Keratinocyte (primary cell): ENCODE measurements at regions not wholly inside any gene's neighbourhood (a gene's known extent, or its start where the extent isn't known, plus 50 kb on each side); places are given as distances from the start of the nearest gene placed in this dataset.

Experiments used
- DNase-seq: peaks from one replicate; pipeline ENCODE4 v3.0.0-alpha.2; 2011; ENCODE audit warnings: low read depth, missing footprints, low spot score
- FAIRE-seq: peaks from 2 replicates; lab custom pipeline; 2011; peaks lifted over from hg19 to GRCh38; lab: Jason Lieb, UNC
- H2AFZ ChIP-seq: 2 replicates; pipeline ENCODE4 v1.6.0; 2012; ENCODE audit warnings: low read length, control low read depth, inconsistent platforms; ENCODE audit not compliant: control insufficient read depth
- H3K27ac ChIP-seq: 2 replicates; pipeline ENCODE4 v1.5.1; 2011; ENCODE audit warnings: low read length; ENCODE audit not compliant: control insufficient read depth, insufficient read depth
- H3K27me3 ChIP-seq: 3 replicates; pipeline ENCODE4 v1.6.0; 2011; ENCODE audit warnings: low read length; ENCODE audit not compliant: control insufficient read depth, insufficient read depth; ENCODE audit errors: extremely low read depth
- H3K36me3 ChIP-seq, 2 experiments: 2 replicates in 1 of 2; 3 replicates in 1 of 2; pipeline ENCODE4 v1.5.1; 2011; ENCODE audit warnings: low read length in 2 of 2, mild to moderate bottlenecking in 1 of 2; ENCODE audit not compliant: control insufficient read depth in 2 of 2, insufficient read depth in 2 of 2; ENCODE audit errors: extremely low read depth in 1 of 2
- H3K4me1 ChIP-seq: 3 replicates; pipeline ENCODE4 v1.5.1; 2011; ENCODE audit warnings: low read length; ENCODE audit not compliant: control insufficient read depth, insufficient read depth; ENCODE audit errors: extremely low read depth
- H3K4me2 ChIP-seq: 3 replicates; pipeline ENCODE4 v1.6.0; 2011; ENCODE audit warnings: low read depth, low read length; ENCODE audit not compliant: control insufficient read depth, insufficient read depth; ENCODE audit errors: extremely low read depth
- H3K4me3 ChIP-seq, 3 experiments: fragments of 200-600 bp in 1 of 3; sonication (generic) in 1 of 3; 2 replicates in 2 of 3; 3 replicates in 1 of 3; pipeline ENCODE4 v1.5.1; 2011 to 2016; ENCODE audit warnings: low read length in 3 of 3, mild to moderate bottlenecking in 3 of 3, control low read depth in 2 of 3, inconsistent platforms in 1 of 3, low read depth in 1 of 3, mixed read lengths in 1 of 3, mixed run types in 1 of 3, moderate library complexity in 1 of 3; ENCODE audit not compliant: control insufficient read depth in 2 of 3, insufficient read depth in 2 of 3; ENCODE audit errors: extremely low read depth in 1 of 3
- H3K79me2 ChIP-seq: 2 replicates; pipeline ENCODE4 v1.6.0; 2012; ENCODE audit warnings: low read length; ENCODE audit not compliant: control insufficient read depth, insufficient read depth
- H3K9ac ChIP-seq: 3 replicates; pipeline ENCODE4 v1.6.0; 2011; ENCODE audit warnings: low read length; ENCODE audit not compliant: control insufficient read depth, insufficient read depth; ENCODE audit errors: extremely low read depth
- H3K9me1 ChIP-seq: 3 replicates; pipeline ENCODE4 v1.6.0; 2011; ENCODE audit warnings: low read length; ENCODE audit not compliant: control insufficient read depth, insufficient read depth; ENCODE audit errors: extremely low read depth
- H3K9me3 ChIP-seq: 2 replicates; pipeline ENCODE4 v1.5.1; 2012; ENCODE audit warnings: low read depth, low read length; ENCODE audit not compliant: control insufficient read depth
- H4K20me1 ChIP-seq: 3 replicates; pipeline ENCODE4 v1.6.0; 2011; ENCODE audit warnings: low read length; ENCODE audit not compliant: control insufficient read depth, insufficient read depth; ENCODE audit errors: extremely low read depth
- CTCF ChIP-seq, 3 experiments: IDR thresholded peaks in 1 of 3; conservative IDR thresholded peaks in 1 of 3; optimal IDR thresholded peaks in 1 of 3; 2 replicates in 2 of 3; 3 replicates in 1 of 3; pipeline versions ENCODE3 to v1.5.1; 2011; ENCODE audit warnings: low read length in 3 of 3, mild to moderate bottlenecking in 3 of 3, moderate library complexity in 2 of 3, control low read depth in 1 of 3, inconsistent platforms in 1 of 3; ENCODE audit not compliant: insufficient read depth in 2 of 3; ENCODE audit errors: extremely low read depth in 1 of 3
- EZH2 ChIP-seq: IDR thresholded peaks from one replicate; pipeline ENCODE4 v1.6.1; 2012; ENCODE audit warnings: inconsistent platforms, mild to moderate bottlenecking, low read length, moderate library complexity
- dilution Hi-C: fragments of 300-500 bp; cut with MboI; formaldehyde crosslinking; loops from one replicate; pipeline ENCODE4 v1.7.0; 2020; ENCODE audit warnings: low sequenced_read_pairs; ENCODE audit not compliant: extremely low pct_ligation_motif_present

- no peaks in the 10 kb centered on the region for H4K20me1 ChIP-seq
- H3K9me3 ChIP-seq, result no peaks in the 10 kb centered on the region
- peak overlapping the region; percentile 45 for H3K4me2 ChIP-seq
- no peak for DNase-seq
- no peak for TF ChIP-seq EZH2
- peak overlapping the region; percentile 20 for H2AFZ ChIP-seq
- peaks cover 31% of the 10 kb centered on the region for H3K4me1 ChIP-seq
- H3K27me3 ChIP-seq, result no peaks in the 10 kb centered on the region
- peak overlapping the region; percentile 88 for H3K27ac ChIP-seq
- dilution Hi-C loops, result no loop called here
- no peak overlapping the region for H3K9ac ChIP-seq
- no peaks in the 10 kb centered on the region for H3K9me1 ChIP-seq
- H3K79me2 ChIP-seq, result no peaks in the 10 kb centered on the region
- H3K4me3 ChIP-seq, result peak overlapping the region in 1 of 3 experiments; percentile 25
- H3K36me3 ChIP-seq, result no peaks in the 10 kb centered on the region
- peak; percentile 57 for FAIRE-seq
These were observed 80.1 kb upstream of the IFNG-AS1 start for GRCh38 chr12:67909091-67909531.

- no peak overlapping the region for H3K4me3 ChIP-seq
- dilution Hi-C loops, result no loop called here
- H3K9me3 ChIP-seq, result no peaks in the 10 kb centered on the region
- H3K4me2 ChIP-seq, result peak overlapping the region; percentile 72
- H4K20me1 ChIP-seq, result no peaks in the 10 kb centered on the region
- no peaks in the 10 kb centered on the region for H3K79me2 ChIP-seq
- no peak for DNase-seq
- H3K4me1 ChIP-seq, result peaks cover 31% of the 10 kb centered on the region
- TF ChIP-seq CTCF (optimal IDR thresholded peaks at IDR 0.05 in 1 of 3, IDR thresholded peaks at IDR 0.05 in 1 of 3, conservative IDR thresholded peaks at IDR 0.05 in 1 of 3; ENCODE audit: extremely low read depth in 1 of 3, insufficient read depth in 2 of 3, low read length in 3 of 3), result no peak
- TF ChIP-seq EZH2, result no peak
- H3K9ac ChIP-seq, result peak overlapping the region; percentile 1
- no peaks in the 10 kb centered on the region for H3K27me3 ChIP-seq
- H3K36me3 ChIP-seq, result no peaks in the 10 kb centered on the region
- peak overlapping the region; percentile 88 for H3K27ac ChIP-seq
- FAIRE-seq, result no peak
- H3K9me1 ChIP-seq, result no peaks in the 10 kb centered on the region
- peak overlapping the region; percentile 2 for H2AFZ ChIP-seq
These were observed 79.6 kb upstream of the IFNG-AS1 start for GRCh38 chr12:67909681-67910080.
